Inferior parietal cortex (tissue), 1 donor: ENCODE measurements at regions not wholly inside any gene's neighbourhood (a gene's known extent, or its start where the extent isn't known, plus 50 kb on each side); places are given as distances from the start of the nearest gene placed in this dataset.
"Not testable (repeated sequence)": the region's sequence is repeated elsewhere in the genome, so short reads cannot be mapped to it uniquely, and the experiment has no call there.

Experiments used
- DNase-seq: peaks from one replicate; pipeline ENCODE4 v3.0.0-alpha.2; 2016; ENCODE audit errors: extremely low spot score

- DNase-seq: no peak
These were observed 1522.4 kb downstream of the SI start for GRCh38 chr3:163555918-163556317.

GRCh38 chr3:163552659-163552966 lies 1525.7 kb downstream of the SI start:
- DNase-seq: no peak

- not testable (repeated sequence) for DNase-seq
These were observed 1526.2 kb downstream of the SI start for GRCh38 chr3:163551915-163552658.

- no peak for DNase-seq
These were observed 1530.3 kb downstream of the SI start for GRCh38 chr3:163548015-163548414.

GRCh38 chr3:163547014-163547685 lies 1531.1 kb downstream of the SI start:
- DNase-seq: no peak

GRCh38 chr3:163543662-163544061 lies 1534.6 kb downstream of the SI start:
- DNase-seq: no peak

- DNase-seq: no peak
These were observed 1536.7 kb downstream of the SI start for GRCh38 chr3:163541629-163542028.

GRCh38 chr3:163538387-163538786 lies 1539.9 kb downstream of the SI start:
- no peak for DNase-seq

GRCh38 chr3:163533381-163533780 lies 1544.9 kb downstream of the SI start:
- no peak for DNase-seq

- no peak for DNase-seq
These were observed 1554.9 kb downstream of the SI start for GRCh38 chr3:163523375-163523774.

- no peak for DNase-seq
These were observed 1557.0 kb downstream of the SI start for GRCh38 chr3:163521261-163521660.

- DNase-seq: no peak
These were observed 1560.2 kb downstream of the SI start for GRCh38 chr3:163518065-163518464.

- no peak for DNase-seq
These were observed 1565.1 kb downstream of the SI start for GRCh38 chr3:163513149-163513657.

- no peak for DNase-seq
These were observed 1570.1 kb downstream of the SI start for GRCh38 chr3:163508206-163508605.

GRCh38 chr3:163504974-163505373 lies 1573.3 kb downstream of the SI start:
- no peak for DNase-seq

GRCh38 chr3:163499736-163500219 lies 1578.5 kb downstream of the SI start:
- DNase-seq: not testable (repeated sequence)

GRCh38 chr3:163498842-163499735 lies 1579.2 kb downstream of the SI start:
- not testable (repeated sequence) for DNase-seq

GRCh38 chr3:163491714-163492113 lies 1586.6 kb downstream of the SI start:
- DNase-seq: no peak

- no peak for DNase-seq
These were observed 1588.2 kb downstream of the SI start for GRCh38 chr3:163490119-163490518.

GRCh38 chr3:163482695-163483094 lies 1595.6 kb downstream of the SI start:
- DNase-seq: no peak

GRCh38 chr3:163481738-163482137 lies 1596.6 kb downstream of the SI start:
- no peak for DNase-seq

- no peak for DNase-seq
These were observed 1602.1 kb downstream of the SI start for GRCh38 chr3:163476179-163476578.
